DLD1 (cell line): ENCODE measurements at regions not wholly inside any gene's neighbourhood (a gene's known extent, or its start where the extent isn't known, plus 50 kb on each side); places are given as distances from the start of the nearest gene placed in this dataset.
"Not testable (repeated sequence)": the region's sequence is repeated elsewhere in the genome, so short reads cannot be mapped to it uniquely, and the experiment has no call there.

ENCODE experiments used
- in situ Hi-C: cut with HindIII; loops from 2 replicates; pipeline ENCODE4 v1.10.0; 2017; ENCODE audit warnings: low sequenced_read_pairs

- in situ Hi-C loops: no loop called here
Measured at GRCh38 chr9:82488313-82489200, 500.0 kb downstream of the SPATA31D1 start.

GRCh38 chr9:82489201-82489821 lies 500.7 kb downstream of the SPATA31D1 start:
- in situ Hi-C loops: no loop called here

DNA sequence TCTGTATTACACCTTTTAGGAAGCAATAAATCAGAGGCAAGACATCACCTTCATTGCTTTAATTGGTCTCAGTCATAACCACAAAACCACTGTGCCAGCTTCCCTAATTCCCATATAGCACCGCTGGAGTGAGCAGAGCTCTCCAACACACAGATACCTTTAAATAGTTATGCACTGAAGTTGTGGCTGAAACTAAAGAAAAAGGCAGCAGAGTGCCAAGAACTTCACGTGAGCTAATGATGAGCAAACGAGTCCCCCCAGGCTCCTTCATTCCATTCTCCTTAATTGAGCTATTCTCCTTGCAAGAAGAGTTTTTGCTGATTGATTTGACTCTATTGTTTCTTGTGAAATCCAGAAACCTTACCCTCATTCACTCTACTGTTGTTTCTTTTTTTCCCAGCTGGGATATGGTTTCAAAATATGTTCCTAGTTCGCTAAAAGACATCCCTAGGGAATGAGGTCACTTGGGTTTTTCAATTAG lies 501.5 kb downstream of the SPATA31D1 start:
- in situ Hi-C loops: no loop called here

- in situ Hi-C loops: not testable (repeated sequence)
Measured at GRCh38 chr9:82490821-82491220, 502.2 kb downstream of the SPATA31D1 start.

DNA sequence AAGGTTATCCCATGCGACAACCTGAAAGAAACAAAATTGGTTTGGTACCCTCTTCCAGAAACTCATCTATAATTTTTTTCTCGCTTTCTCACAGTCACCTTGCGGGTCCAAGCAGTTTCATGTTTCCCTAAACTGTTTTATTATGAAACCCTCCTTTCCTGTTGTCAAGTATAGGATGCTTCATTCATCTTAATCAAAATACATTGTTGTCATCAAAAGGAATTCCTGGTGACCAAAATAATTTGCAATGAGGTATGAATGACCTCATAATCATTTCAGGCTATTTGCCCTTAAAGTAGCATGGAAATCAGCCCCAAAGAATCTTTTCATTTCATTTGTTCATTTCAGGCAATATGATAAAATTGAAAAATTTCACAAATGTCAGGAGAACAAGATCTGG lies 503.0 kb downstream of the SPATA31D1 start:
- in situ Hi-C loops: no loop called here

DNA sequence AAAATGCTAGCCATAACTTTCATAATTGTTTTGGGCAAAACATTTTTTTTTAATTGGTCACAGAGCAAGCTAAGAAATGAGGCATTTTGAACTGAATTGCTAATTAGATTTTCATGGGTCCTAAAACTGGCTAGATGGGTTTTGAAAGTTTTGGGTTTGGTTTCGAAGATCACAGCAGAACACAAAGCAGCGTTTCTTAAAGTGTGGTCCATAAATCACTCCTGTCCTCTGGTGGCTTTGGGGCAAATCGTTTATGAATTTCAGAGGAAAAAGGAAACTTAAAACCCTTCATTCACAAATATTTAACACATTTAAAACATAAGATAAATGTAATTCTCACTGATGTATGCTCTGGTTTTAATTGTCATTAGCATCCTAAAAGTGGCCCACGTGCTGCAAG lies 503.7 kb downstream of the SPATA31D1 start:
- in situ Hi-C loops: no loop called here

DNA sequence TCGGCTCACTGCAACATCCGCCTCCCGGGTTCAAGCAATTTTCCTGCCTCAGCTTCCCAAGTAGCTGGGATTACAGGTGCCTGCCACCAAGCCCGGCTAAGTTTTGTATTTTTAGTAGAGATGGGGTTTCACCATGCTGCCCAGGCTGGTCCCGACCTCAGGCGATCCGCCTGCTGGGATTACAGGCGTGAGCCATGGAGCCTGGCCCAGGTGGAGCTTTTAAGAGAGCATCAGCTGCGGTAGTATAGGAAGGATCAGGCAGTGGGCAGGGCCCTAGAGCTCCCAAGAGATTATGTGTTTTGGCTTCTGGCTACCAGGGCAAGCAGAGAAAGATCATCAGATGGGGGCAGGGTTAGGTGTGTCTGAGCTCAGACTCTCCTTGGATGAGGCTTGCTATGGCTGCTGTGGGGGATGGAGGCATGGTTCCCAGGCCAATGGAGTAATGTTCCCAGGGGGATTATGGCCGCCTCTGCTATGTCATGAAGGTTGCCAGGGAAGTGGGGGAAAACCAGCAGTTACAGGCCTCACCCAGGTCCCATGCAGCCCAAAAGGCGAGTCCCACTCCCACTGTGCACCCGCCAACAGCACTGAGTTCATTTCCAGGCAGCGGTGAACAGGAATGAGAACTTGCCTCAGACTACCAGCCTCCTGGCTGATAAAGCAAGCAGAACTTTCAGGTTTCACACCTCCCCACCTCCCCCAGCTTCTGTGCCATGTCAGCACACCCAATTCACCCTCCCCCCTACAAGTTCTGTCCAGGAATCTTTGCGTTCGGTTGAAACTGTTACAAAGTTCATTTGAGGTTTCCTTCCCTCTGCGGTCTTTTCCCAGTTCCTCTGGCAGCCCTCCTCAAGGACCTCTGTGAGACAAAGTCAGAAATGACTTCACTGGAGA lies 507.6 kb downstream of the SPATA31D1 start:
- in situ Hi-C loops: no loop called here

GRCh38 chr9:82498541-82499317 lies 510.2 kb downstream of the SPATA31D1 start:
- in situ Hi-C loops: no loop called here

DNA sequence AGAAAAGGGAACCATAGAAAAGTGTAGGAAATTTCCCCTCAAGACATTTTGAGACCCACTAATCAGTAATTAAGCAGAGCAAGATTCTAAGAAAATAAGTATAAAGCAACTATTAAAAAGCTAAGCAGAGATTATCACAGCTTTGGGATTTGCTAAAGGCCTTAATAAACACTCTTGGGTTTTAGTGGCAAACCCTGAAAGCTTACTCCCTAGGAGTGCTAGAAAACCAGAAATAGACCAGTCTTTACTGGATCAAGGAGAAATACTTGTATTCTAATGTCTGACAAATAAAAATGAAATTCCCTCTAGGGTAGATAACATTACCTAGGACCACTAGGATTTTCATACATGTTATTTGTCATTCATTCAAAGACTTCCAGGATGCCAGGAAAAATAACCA lies 510.8 kb downstream of the SPATA31D1 start:
- in situ Hi-C loops: no loop called here

DNA sequence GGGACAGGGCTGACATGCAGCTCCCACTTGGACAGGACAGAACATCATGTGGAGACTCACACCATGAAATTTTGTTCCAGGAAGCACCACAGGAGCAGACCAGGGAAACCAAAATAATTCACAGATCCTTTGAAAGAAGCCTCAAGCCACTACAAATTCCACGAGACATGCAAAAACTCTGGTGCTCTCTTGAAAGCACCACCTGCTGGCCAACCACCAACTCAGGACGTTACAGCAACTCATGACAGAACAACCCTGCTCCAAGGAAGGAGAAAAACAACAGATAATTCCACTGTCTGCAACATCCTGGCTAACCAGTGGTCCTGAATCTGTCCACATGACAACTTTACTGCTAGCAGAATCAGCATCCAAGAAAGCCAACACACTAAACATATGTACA lies 516.0 kb downstream of the SPATA31D1 start:
- in situ Hi-C loops: no loop called here

GRCh38 chr9:82511626-82512025 lies 523.1 kb downstream of the SPATA31D1 start:
- in situ Hi-C loops: no loop called here

DNA sequence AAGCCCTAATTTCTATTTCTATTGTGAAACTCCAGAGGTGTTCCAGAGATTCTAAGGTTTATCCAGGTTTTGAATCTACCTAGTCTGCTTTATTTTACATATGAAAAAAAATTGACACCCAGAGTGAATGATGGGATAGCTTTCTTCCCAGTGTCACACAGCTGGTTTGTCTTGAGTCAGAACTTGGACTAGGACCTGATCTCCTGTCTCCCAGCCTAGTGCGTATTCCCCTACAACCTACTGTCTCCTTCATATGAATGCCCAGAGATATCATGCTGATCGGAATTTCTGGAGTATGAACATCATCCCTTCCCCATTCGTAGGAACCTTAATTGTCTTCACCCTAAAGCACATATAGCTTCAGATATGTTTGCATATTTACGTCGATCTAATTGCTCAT lies 524.2 kb downstream of the SPATA31D1 start:
- in situ Hi-C loops: no loop called here

DNA sequence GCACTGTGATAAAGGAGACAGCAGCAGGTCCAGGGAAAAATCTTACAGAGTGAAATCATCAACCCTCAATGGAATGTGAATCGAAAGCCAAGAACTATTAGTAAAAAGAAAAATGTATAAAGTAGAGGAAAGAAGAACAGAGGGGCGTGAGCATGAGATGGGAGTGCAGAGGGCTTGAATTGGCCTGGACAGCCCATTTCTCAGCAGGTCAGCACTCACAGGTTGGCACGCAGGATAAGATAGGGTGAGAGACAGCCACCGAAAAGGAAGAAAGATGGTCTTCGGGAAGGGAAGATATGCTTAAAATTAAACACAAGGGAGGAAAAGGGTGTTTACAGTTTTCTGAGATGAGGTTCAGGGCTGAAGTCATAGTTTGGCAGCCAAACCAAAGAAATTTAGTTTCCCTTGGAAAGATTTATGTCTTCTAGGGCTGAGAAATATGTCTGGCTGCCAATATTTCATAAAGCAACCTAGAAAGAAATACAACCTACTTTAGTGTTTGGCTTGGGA lies 524.7 kb downstream of the SPATA31D1 start:
- in situ Hi-C loops: no loop called here

- in situ Hi-C loops: no loop called here
Measured at GRCh38 chr9:82513976-82514735, 525.6 kb downstream of the SPATA31D1 start.

- in situ Hi-C loops: no loop called here
Measured at GRCh38 chr9:82518868-82519267, 530.3 kb downstream of the SPATA31D1 start.

DNA sequence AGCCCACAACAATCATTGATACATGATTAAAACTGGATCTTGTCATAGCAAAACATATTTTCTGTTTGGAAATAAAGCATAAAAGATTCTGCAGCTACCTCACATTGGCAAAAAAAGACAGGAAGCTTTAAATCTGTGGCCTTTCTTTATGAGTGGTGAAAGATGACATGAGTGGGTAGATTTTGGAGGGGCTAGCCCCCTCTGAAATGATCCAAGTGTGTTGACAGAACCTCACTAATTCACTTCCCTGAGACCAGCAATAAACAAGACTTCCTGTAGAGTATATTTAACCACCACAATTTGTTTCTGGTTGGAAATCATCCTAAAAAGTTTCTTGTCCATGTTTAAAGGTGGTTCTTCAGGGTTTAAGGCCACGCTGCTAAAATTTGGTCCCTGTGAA lies 530.8 kb downstream of the SPATA31D1 start:
- in situ Hi-C loops: no loop called here

- in situ Hi-C loops: no loop called here
Measured at GRCh38 chr9:82524407-82524806, 535.8 kb downstream of the SPATA31D1 start.

DNA sequence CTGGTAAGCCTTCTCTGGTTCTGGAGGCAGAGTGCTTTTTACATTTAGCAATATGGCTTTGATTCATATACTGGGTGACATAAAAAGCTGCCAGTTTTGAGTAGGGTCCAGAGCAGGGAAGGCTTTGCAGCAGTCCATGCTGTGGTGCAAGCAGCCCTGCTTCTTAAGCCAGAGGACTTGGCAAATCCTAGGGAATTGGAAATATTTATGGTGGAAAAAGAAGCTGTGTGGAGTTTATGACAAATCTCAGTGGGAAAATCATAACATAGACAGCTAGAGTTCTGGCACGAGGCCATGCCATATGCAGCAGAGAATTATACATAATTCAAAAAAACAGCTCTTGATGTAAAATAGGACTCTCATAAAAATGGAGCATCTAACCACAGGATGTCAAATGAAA lies 536.4 kb downstream of the RASEF start:
- in situ Hi-C loops: no loop called here

- in situ Hi-C loops: no loop called here
Measured at GRCh38 chr9:82531795-82532194, 531.1 kb downstream of the RASEF start.
